IPS DF 4.7 (cell line): ENCODE measurements at regions not wholly inside any gene's neighbourhood (a gene's known extent, or its start where the extent isn't known, plus 50 kb on each side); places are given as distances from the start of the nearest gene placed in this dataset.

Source experiments
- DNase-seq: peaks from one replicate; pipeline ENCODE4 v3.0.0-alpha.2; 2013; ENCODE audit warnings: low spot score; ENCODE audit errors: extremely low read depth

- no peak for DNase-seq
Observed at GRCh38 chr18:73861771-73862170, 285.9 kb downstream of the FBXO15 start.

- DNase-seq = no peak
Observed at GRCh38 chr18:73859837-73860397, 287.7 kb downstream of the FBXO15 start.

- no peak for DNase-seq
Observed at GRCh38 chr18:73852789-73853549, 294.7 kb downstream of the FBXO15 start.

GRCh38 chr18:73850782-73851181 is 296.9 kb downstream of the FBXO15 start:
- no peak for DNase-seq

GRCh38 chr18:73848656-73849055 is 299.0 kb downstream of the FBXO15 start:
- no peak for DNase-seq

- no peak for DNase-seq
Observed at GRCh38 chr18:73843455-73843854, 304.2 kb downstream of the FBXO15 start.

GRCh38 chr18:73842795-73843394 is 304.7 kb downstream of the FBXO15 start:
- peak; percentile 7 for DNase-seq

- DNase-seq = no peak
Observed at GRCh38 chr18:73841661-73842060, 306.0 kb downstream of the FBXO15 start.

- DNase-seq = no peak
Observed at GRCh38 chr18:73840319-73840945, 307.2 kb downstream of the FBXO15 start.

GRCh38 chr18:73839441-73839840 is 308.2 kb downstream of the FBXO15 start:
- no peak for DNase-seq

- DNase-seq = no peak
Observed at GRCh38 chr18:73838107-73838506, 309.5 kb downstream of the FBXO15 start.

- DNase-seq = no peak
Observed at GRCh38 chr18:73835656-73836364, 311.8 kb downstream of the FBXO15 start.

GRCh38 chr18:73835039-73835438 is 312.6 kb downstream of the FBXO15 start:
- DNase-seq = no peak

GRCh38 chr18:73831688-73832087 is 315.9 kb downstream of the FBXO15 start:
- no peak for DNase-seq

GRCh38 chr18:73829146-73829545 is 318.5 kb downstream of the FBXO15 start:
- DNase-seq = no peak

GRCh38 chr18:73827801-73828200 is 319.8 kb downstream of the FBXO15 start:
- no peak for DNase-seq

- DNase-seq = no peak
Observed at GRCh38 chr18:73826098-73826497, 321.5 kb downstream of the FBXO15 start.

- no peak for DNase-seq
Observed at GRCh38 chr18:73824671-73825070, 323.0 kb downstream of the FBXO15 start.

GRCh38 chr18:73812423-73812822 is 335.2 kb downstream of the FBXO15 start:
- DNase-seq = no peak

GRCh38 chr18:73807551-73808192 is 340.0 kb downstream of the FBXO15 start:
- no peak for DNase-seq

- no peak for DNase-seq
Observed at GRCh38 chr18:73805991-73806390, 341.6 kb downstream of the FBXO15 start.
